Peyer's patch (tissue), 4 donors: ENCODE measurements at regions not wholly inside any gene's neighbourhood (a gene's known extent, or its start where the extent isn't known, plus 50 kb on each side); places are given as distances from the start of the nearest gene placed in this dataset.

Source experiments
- CTCF ChIP-seq, 6 experiments: fragments of 450-650 bp in 4 of 6; fragments of 200-600 bp in 2 of 6; sonication (generic) in 1 of 6; IDR thresholded peaks; one replicate each; pipeline ENCODE4 v1.5.1; 2017 to 2019; ENCODE audit warnings: antibody characterized with exemption in 6 of 6, mild to moderate bottlenecking in 3 of 6, moderate library complexity in 1 of 6
- POLR2A ChIP-seq, 2 donors: fragments of 450-650 bp; IDR thresholded peaks; one replicate each; pipeline ENCODE4 v1.5.1; 2017; ENCODE audit warnings: antibody characterized with exemption in 2 of 2, mild to moderate bottlenecking in 2 of 2, moderate library complexity in 2 of 2

GRCh38 chr13:112154301-112155060 lies 87.5 kb downstream of the SOX1 start:
- TF ChIP-seq POLR2A (IDR thresholded peaks at IDR 0.05) (no peak), CTCF (IDR thresholded peaks at IDR 0.05) (no peak)
